Neural progenitor cell (in vitro differentiated cells): ENCODE measurements at regions not wholly inside any gene's neighbourhood (a gene's known extent, or its start where the extent isn't known, plus 50 kb on each side); places are given as distances from the start of the nearest gene placed in this dataset.

Experiments used
- DNase-seq: peaks from one replicate; pipeline ENCODE4 v3.0.0-alpha.2; 2016; ENCODE audit warnings: low spot score
- H2AFZ ChIP-seq: fragments of 200-600 bp; sonication (generic); replicated peaks from 2 replicates; pipeline ENCODE4 v1.6.1; 2016; ENCODE audit warnings: antibody characterized with exemption
- H3F3A ChIP-seq: fragments of 200-600 bp; sonication (generic); 2 replicates; pipeline ENCODE4 v1.6.1; 2016; ENCODE audit warnings: antibody characterized with exemption, low read depth
- H3K27ac ChIP-seq: fragments of 200-600 bp; sonication (generic); 2 replicates; pipeline ENCODE4 v1.5.1; 2016; ENCODE audit warnings: mild to moderate bottlenecking
- H3K27me3 ChIP-seq: fragments of 200-600 bp; sonication (generic); 2 replicates; pipeline ENCODE4 v1.6.1; 2016; ENCODE audit warnings: mild to moderate bottlenecking, moderate library complexity
- H3K36me3 ChIP-seq: fragments of 200-600 bp; sonication (generic); 2 replicates; pipeline ENCODE4 v1.5.1; 2016
- H3K4me1 ChIP-seq: fragments of 200-600 bp; sonication (generic); 2 replicates; pipeline ENCODE4 v1.6.1; 2016; ENCODE audit warnings: mixed run types
- H3K4me2 ChIP-seq: fragments of 200-600 bp; sonication (generic); 2 replicates; pipeline ENCODE4 v1.6.1; 2016
- H3K4me3 ChIP-seq: fragments of 200-600 bp; sonication (generic); 2 replicates; pipeline ENCODE4 v1.5.1; 2016
- H3K79me2 ChIP-seq: fragments of 200-600 bp; sonication (generic); 2 replicates; pipeline ENCODE4 v1.6.1; 2016; ENCODE audit warnings: low read depth
- H3K9ac ChIP-seq: fragments of 200-600 bp; sonication (generic); 2 replicates; pipeline ENCODE4 v1.6.1; 2016
- H3K9me3 ChIP-seq: fragments of 200-600 bp; sonication (generic); 2 replicates; pipeline ENCODE4 v1.5.1; 2016; ENCODE audit warnings: low read depth
- H4K20me1 ChIP-seq: fragments of 200-600 bp; sonication (generic); 2 replicates; pipeline ENCODE4 v1.6.1; 2016; ENCODE audit warnings: low read depth
- H3K27ac Mint-ChIP-seq: 3 replicates; pipeline ENCODE4 v1.8.0; 2021; ENCODE audit warnings: mixed read lengths
- H3K27me3 Mint-ChIP-seq: 2 replicates; pipeline ENCODE4 v1.8.0; 2022; ENCODE audit warnings: low read depth, mild to moderate bottlenecking, inconsistent platforms, moderate library complexity, mixed read lengths; ENCODE audit not compliant: insufficient read depth
- H3K36me3 Mint-ChIP-seq: 3 replicates; pipeline ENCODE4 v1.8.0; 2021; ENCODE audit warnings: mixed read lengths
- H3K4me1 Mint-ChIP-seq: 3 replicates; pipeline ENCODE4 v1.8.0; 2021; ENCODE audit warnings: mixed read lengths
- H3K4me3 Mint-ChIP-seq: 3 replicates; pipeline ENCODE4 v1.8.0; 2021; ENCODE audit warnings: mild to moderate bottlenecking, moderate library complexity, mixed read lengths
- H3K9me3 Mint-ChIP-seq: 3 replicates; pipeline ENCODE4 v1.8.0; 2020; ENCODE audit warnings: mixed read lengths
- CTCF ChIP-seq: fragments of 200-600 bp; sonication (generic); IDR thresholded peaks from 2 replicates; pipeline ENCODE4 v1.5.1; 2017; ENCODE audit warnings: antibody characterized with exemption, mild to moderate bottlenecking
- EZH2 ChIP-seq: fragments of 200-600 bp; sonication (generic); IDR thresholded peaks from 2 replicates; pipeline ENCODE4 v1.6.1; 2017; ENCODE audit warnings: antibody characterized with exemption, mild to moderate bottlenecking, moderate library complexity
- EZH2phosphoT487 ChIP-seq: fragments of 200-600 bp; sonication (generic); IDR thresholded peaks from 2 replicates; pipeline ENCODE4 v1.6.1; 2017; ENCODE audit warnings: antibody characterized with exemption

GRCh38 chr9:103992938-103993579, 101.0 kb upstream of the SMC2 start:
- DNase-seq: no peak
- Histone ChIP-seq H3K27me3 (no peaks in the 10 kb centered on the region), H3K79me2 (no peaks in the 10 kb centered on the region), H3K4me1 (peaks cover 7% of the 10 kb centered on the region), H4K20me1 (no peaks in the 10 kb centered on the region), H3K36me3 (no peaks in the 10 kb centered on the region), H3K27ac (no peak overlapping the region), H3K9ac (no peak overlapping the region), H2AFZ (no peak overlapping the region), H3F3A (no peaks in the 10 kb centered on the region), H3K9me3 (no peaks in the 10 kb centered on the region), H3K4me2 (no peak overlapping the region), H3K4me3 (no peak overlapping the region)
- H3K36me3 Mint-ChIP-seq: no peaks in the 10 kb centered on the region
- no peaks in the 10 kb centered on the region for H3K9me3 Mint-ChIP-seq
- no peaks in the 10 kb centered on the region for H3K27me3 Mint-ChIP-seq
- peaks cover 5% of the 10 kb centered on the region for H3K4me1 Mint-ChIP-seq
- TF ChIP-seq EZH2: no peak
- H3K4me3 Mint-ChIP-seq: no peak overlapping the region
- H3K27ac Mint-ChIP-seq: no peak overlapping the region

DNA sequence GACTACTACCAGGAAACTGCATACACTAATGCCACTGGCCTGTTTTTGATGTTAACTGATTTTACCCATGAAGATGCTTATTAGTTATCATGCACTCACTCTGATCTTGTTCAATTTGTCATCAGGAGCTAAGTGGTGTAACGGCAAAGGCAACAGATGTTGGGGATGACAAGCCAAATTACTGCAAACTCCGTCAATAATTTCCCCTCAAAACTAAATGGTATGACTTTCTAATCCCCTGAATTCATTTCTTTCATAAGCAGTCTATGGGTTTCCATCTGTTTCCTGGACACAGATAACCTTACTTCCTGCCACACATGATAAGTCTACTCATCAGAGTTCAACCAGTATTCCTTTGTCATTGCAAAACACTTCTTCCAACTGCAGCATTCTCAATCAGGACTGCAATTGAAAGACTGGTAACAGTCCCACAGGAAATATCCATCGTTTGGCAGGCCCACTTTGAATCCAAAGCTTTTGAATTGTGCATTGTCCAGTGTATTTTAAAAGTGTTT, 96.2 kb upstream of the SMC2 start:
- no peaks in the 10 kb centered on the region for H3K27me3 Mint-ChIP-seq

DNA sequence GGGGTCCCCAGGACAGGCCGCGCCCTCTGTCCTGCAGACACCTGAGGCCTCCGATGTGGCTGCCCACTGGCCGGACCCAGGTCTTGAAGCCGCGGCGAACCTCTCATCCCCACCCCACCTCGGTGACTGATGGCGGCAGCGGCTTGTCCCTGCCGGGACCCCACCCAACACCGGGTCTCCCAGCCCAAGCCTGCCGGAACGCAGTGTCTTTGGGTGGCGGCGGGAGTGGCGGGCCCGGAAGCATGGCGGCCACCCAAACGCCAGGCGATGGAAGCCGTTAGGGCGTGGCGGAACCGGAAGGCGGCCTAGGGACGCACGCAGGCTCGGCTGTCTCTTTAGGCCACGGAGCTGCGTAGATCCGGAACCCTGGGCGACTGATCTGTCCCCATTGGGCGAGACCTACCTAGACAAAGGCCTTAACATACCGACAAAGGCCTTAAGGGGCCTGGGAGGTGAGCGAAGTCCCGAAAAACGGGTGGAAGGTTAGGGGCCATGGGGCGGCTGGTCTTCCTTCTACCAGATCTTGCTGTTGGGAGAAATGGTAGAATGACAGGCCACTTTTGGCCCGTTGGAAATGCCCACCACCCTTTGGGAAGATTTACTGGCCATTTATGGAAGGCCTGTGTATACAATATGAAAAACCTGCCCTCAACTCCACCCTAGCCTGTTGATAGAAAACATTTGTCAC, 94.6 kb upstream of the SMC2 start:
- H3K27ac ChIP-seq: no peak overlapping the region
- no peaks in the 10 kb centered on the region for H3K27me3 Mint-ChIP-seq

More for the DNA sequence above, 96.2 kb upstream of the SMC2 start:
- no peak overlapping the region for H3K27ac ChIP-seq
- no peaks in the 10 kb centered on the region for H3K9me3 Mint-ChIP-seq
- H3K4me3 ChIP-seq: no peak overlapping the region
- H3K27me3 ChIP-seq: no peaks in the 10 kb centered on the region
- DNase-seq: no peak
- H3K9ac ChIP-seq: no peak overlapping the region
- no peaks in the 10 kb centered on the region for H3K4me1 ChIP-seq
- no peaks in the 10 kb centered on the region for H3F3A ChIP-seq
- TF ChIP-seq CTCF (no peak), EZH2 (no peak), EZH2phosphoT487 (no peak)
- no peak overlapping the region for H2AFZ ChIP-seq
- no peaks in the 10 kb centered on the region for H4K20me1 ChIP-seq
- H3K4me2 ChIP-seq: no peak overlapping the region
- H3K27ac Mint-ChIP-seq: no peak overlapping the region
- H3K36me3 ChIP-seq: no peaks in the 10 kb centered on the region
- H3K9me3 ChIP-seq: no peaks in the 10 kb centered on the region
- H3K4me1 Mint-ChIP-seq: no peaks in the 10 kb centered on the region
- no peaks in the 10 kb centered on the region for H3K36me3 Mint-ChIP-seq
- no peak overlapping the region for H3K4me3 Mint-ChIP-seq
- H3K79me2 ChIP-seq: no peaks in the 10 kb centered on the region

DNA sequence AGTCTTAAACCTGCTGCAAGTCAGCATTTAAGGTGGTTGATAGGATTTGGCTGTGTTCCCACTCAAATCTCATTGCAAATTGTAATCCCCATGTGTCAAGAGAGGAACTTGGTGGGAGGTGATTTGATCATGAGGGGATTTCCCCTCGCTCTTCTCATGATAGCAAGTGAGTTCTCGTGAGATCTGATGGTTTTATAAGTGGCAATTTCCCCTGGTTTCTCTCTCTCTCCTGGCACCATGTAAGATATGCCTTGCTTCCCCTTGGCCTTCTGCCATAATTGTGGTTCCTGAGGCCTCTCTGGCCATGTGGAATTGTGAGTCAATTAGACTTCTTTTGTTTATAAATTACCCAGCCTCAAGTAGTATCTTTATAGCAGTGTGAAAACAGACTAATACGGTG, 84.3 kb upstream of the SMC2 start:
- Mint-ChIP-seq H3K36me3 (no peaks in the 10 kb centered on the region), H3K9me3 (no peaks in the 10 kb centered on the region), H3K4me1 (no peaks in the 10 kb centered on the region), H3K4me3 (no peak overlapping the region), H3K27ac (no peak overlapping the region), H3K27me3 (peaks cover 2% of the 10 kb centered on the region)
- no peaks in the 10 kb centered on the region for H3K4me1 ChIP-seq
- H4K20me1 ChIP-seq: no peaks in the 10 kb centered on the region
- no peaks in the 10 kb centered on the region for H3K9me3 ChIP-seq
- no peak overlapping the region for H3K27ac ChIP-seq
- H3F3A ChIP-seq: no peaks in the 10 kb centered on the region
- H3K27me3 ChIP-seq: no peaks in the 10 kb centered on the region
- no peak overlapping the region for H3K4me3 ChIP-seq
- DNase-seq: no peak
- H3K36me3 ChIP-seq: no peaks in the 10 kb centered on the region
- H3K79me2 ChIP-seq: no peaks in the 10 kb centered on the region
- TF ChIP-seq EZH2: no peak
- H3K4me2 ChIP-seq: no peak overlapping the region
- no peak overlapping the region for H3K9ac ChIP-seq
- H2AFZ ChIP-seq: no peak overlapping the region

More for the DNA sequence above, 94.6 kb upstream of the SMC2 start:
- H3K4me2 ChIP-seq: no peak overlapping the region
- H3K9me3 Mint-ChIP-seq: no peaks in the 10 kb centered on the region
- no peaks in the 10 kb centered on the region for H3K36me3 ChIP-seq
- H3K4me1 Mint-ChIP-seq: no peaks in the 10 kb centered on the region
- H3K27ac Mint-ChIP-seq: no peak overlapping the region
- H3F3A ChIP-seq: no peaks in the 10 kb centered on the region
- no peak overlapping the region for H3K4me3 Mint-ChIP-seq
- no peak overlapping the region for H2AFZ ChIP-seq
- H3K9me3 ChIP-seq: peaks cover 3% of the 10 kb centered on the region
- H3K9ac ChIP-seq: no peak overlapping the region
- H3K79me2 ChIP-seq: no peaks in the 10 kb centered on the region
- no peaks in the 10 kb centered on the region for H3K27me3 ChIP-seq
- H3K4me1 ChIP-seq: no peaks in the 10 kb centered on the region
- TF ChIP-seq EZH2: no peak
- H3K36me3 Mint-ChIP-seq: no peaks in the 10 kb centered on the region
- no peak overlapping the region for H3K4me3 ChIP-seq
- H4K20me1 ChIP-seq: no peaks in the 10 kb centered on the region
- no peak for DNase-seq
